HAP-1 (cell line): ENCODE measurements at regions not wholly inside any gene's neighbourhood (a gene's known extent, or its start where the extent isn't known, plus 50 kb on each side); places are given as distances from the start of the nearest gene placed in this dataset.
"Not testable (repeated sequence)": the region's sequence is repeated elsewhere in the genome, so short reads cannot be mapped to it uniquely, and the experiment has no call there.

Experiments
- DNase-seq, 2 experiments: peaks; one replicate each; pipeline ENCODE4 v3.0.0-alpha.2; 2016 to 2020; ENCODE audit warnings: low spot score in 2 of 2
- H3K27me3 ChIP-seq: fragments of 250-450 bp; sonication (Bioruptor Pico); 2 replicates; pipeline ENCODE4 v1.5.1; 2020; ENCODE audit warnings: low read depth, mild to moderate bottlenecking, moderate library complexity
- H3K36me3 ChIP-seq: fragments of 250-450 bp; sonication (Bioruptor Pico); replicated peaks from 2 replicates; pipeline ENCODE4 v1.5.1; 2020; ENCODE audit warnings: mild to moderate bottlenecking
- H3K4me1 ChIP-seq: fragments of 250-450 bp; sonication (Bioruptor Pico); 2 replicates; pipeline ENCODE4 v1.5.1; 2020; ENCODE audit warnings: mild to moderate bottlenecking
- H3K4me3 ChIP-seq: fragments of 250-450 bp; sonication (Bioruptor Pico); 2 replicates; pipeline ENCODE4 v1.5.1; 2020; ENCODE audit warnings: mild to moderate bottlenecking, moderate library complexity
- H3K9me3 ChIP-seq: fragments of 250-450 bp; sonication (Bioruptor Pico); 2 replicates; pipeline ENCODE4 v1.5.1; 2020; ENCODE audit warnings: mild to moderate bottlenecking, moderate library complexity
- in situ Hi-C: fragments of 300-500 bp; cut with MboI; formaldehyde crosslinking; loops from 3 replicates; pipeline ENCODE4 v1.14.3; 2020; ENCODE audit warnings: low sequenced_read_pairs, inconsistent platforms, mixed read lengths

GRCh38 chrX:1111601-1112300, 100.7 kb downstream of the CRLF2 start:
- in situ Hi-C loops: no loop called here
- Histone ChIP-seq H3K27me3 (no peaks in the 10 kb centered on the region), H3K4me1 (no peaks in the 10 kb centered on the region), H3K36me3 (no peaks in the 10 kb centered on the region), H3K9me3 (no peaks in the 10 kb centered on the region), H3K4me3 (no peak overlapping the region)
- no peak for DNase-seq

DNA sequence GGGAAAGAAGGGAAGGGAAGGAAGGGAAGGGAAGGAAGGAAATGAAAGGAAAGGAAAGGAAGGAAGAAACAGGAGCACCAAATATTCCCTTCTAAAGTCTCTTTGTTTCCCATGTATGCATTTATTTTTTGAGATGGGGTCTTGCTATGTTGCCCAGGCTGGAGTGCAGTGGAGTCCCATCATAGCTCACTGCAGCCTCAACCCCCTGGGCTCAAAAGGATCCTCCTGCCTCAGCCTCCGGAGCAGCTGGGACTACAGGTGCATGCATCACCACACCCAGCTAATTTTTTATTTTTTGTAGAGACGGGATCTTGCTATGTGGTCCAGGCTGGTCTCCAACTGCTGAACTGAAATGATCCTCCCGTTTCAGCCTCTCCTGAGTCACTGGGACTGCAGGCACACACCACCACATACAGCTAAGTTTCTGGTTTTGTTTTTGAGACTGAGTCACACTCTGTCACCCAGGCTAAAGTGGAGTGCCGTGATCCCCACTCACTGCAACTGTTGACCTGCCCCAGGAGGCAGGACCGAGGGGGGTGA, 102.8 kb downstream of the CRLF2 start:
- DNase-seq: no peak
- no peaks in the 10 kb centered on the region for H3K4me1 ChIP-seq
- H3K4me3 ChIP-seq: no peak overlapping the region
- H3K27me3 ChIP-seq: no peaks in the 10 kb centered on the region
- no peaks in the 10 kb centered on the region for H3K9me3 ChIP-seq
- H3K36me3 ChIP-seq: no peaks in the 10 kb centered on the region
- in situ Hi-C loops: no loop called here

- no peak for DNase-seq
- Histone ChIP-seq H3K27me3 (no peaks in the 10 kb centered on the region), H3K9me3 (no peaks in the 10 kb centered on the region), H3K4me3 (no peak overlapping the region), H3K36me3 (no peaks in the 10 kb centered on the region), H3K4me1 (no peaks in the 10 kb centered on the region)
- in situ Hi-C loops: no loop called here
Measured at GRCh38 chrX:1108501-1109445, 103.7 kb downstream of the CRLF2 start.

- no peak for DNase-seq
- no peaks in the 10 kb centered on the region for H3K36me3 ChIP-seq
- no peak overlapping the region for H3K4me3 ChIP-seq
- H3K4me1 ChIP-seq: no peaks in the 10 kb centered on the region
- no peaks in the 10 kb centered on the region for H3K9me3 ChIP-seq
- in situ Hi-C loops: no loop called here
- H3K27me3 ChIP-seq: no peaks in the 10 kb centered on the region
Measured at GRCh38 chrX:1106478-1107210, 105.8 kb downstream of the CRLF2 start.

DNA sequence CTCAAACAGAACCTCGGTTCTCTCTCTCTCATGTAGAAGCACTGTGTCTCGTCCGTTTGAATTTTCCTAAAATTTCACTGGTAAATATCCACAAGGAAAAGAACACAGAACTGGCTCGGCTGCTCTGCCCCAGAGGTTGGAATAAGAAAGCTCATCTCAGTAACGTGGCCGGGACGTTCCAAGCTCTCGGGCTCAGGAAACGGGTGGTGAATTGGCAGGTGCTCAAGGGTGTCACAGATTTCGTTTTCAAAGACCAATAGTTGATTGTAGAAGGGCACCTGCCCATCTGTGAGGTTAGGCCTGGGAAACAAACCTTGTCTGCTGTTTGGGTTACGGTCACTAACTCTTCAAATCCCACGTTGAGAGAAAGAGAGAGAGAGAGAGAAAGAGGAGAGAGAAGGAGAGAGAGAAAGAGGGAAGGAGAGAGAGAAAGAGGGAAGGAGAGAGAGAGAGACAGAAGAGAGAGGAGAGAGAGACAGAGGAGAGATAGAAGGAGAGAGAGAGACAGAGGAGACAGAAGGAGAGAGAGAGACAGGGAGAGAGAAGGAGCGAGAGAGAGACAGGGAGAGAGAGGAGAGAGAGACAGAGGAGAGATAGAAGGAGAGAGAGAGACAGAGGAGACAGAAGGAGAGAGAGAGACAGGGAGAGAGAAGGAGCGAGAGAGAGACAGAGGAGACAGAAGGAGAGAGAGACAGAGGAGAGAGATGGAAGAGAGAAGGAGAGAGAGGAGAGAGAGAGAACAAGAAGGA, 106.6 kb downstream of the CRLF2 start:
- no peaks in the 10 kb centered on the region for H3K27me3 ChIP-seq
- no peak overlapping the region for H3K4me3 ChIP-seq
- no peaks in the 10 kb centered on the region for H3K4me1 ChIP-seq
- no peak for DNase-seq
- no peaks in the 10 kb centered on the region for H3K36me3 ChIP-seq
- in situ Hi-C loops: no loop called here
- H3K9me3 ChIP-seq: no peaks in the 10 kb centered on the region

- H3K27me3 ChIP-seq, DNase-seq: not testable (repeated sequence)
Measured at GRCh38 chrX:1105031-1105430, 107.4 kb downstream of the CRLF2 start.

GRCh38 chrX:1103360-1103759, 109.1 kb downstream of the CRLF2 start:
- Histone ChIP-seq H3K4me3 (no peak overlapping the region), H3K27me3 (no peaks in the 10 kb centered on the region), H3K9me3 (no peaks in the 10 kb centered on the region), H3K36me3 (no peaks in the 10 kb centered on the region), H3K4me1 (no peaks in the 10 kb centered on the region)
- no peak for DNase-seq
- in situ Hi-C loops: no loop called here

More at GRCh38 chrX:1105031-1105430, 107.4 kb downstream of the CRLF2 start:
- in situ Hi-C loops, H3K9me3 ChIP-seq, H3K4me1 ChIP-seq, H3K4me3 ChIP-seq, H3K36me3 ChIP-seq: not testable (repeated sequence)

DNA sequence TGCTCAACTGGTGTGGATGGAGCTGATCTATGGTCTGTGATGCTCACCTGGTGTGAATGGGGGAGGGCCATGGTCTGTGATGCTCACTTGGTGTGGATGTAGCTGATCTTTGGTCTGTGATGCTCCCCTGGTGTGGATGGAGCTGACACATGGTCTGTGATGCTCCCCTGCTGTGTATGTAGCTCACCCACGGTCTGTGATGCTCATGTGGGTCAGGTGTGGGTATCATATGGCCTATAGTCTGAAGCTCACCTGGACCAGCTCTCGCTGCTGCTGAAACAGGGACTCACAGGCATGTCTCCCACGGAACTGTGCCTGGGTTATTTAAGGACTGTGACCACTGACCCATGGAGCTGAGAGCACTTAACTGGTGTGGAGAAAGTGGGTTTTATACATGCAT, 109.7 kb downstream of the CRLF2 start:
- H3K36me3 ChIP-seq: no peaks in the 10 kb centered on the region
- H3K4me3 ChIP-seq: no peak overlapping the region
- no peaks in the 10 kb centered on the region for H3K9me3 ChIP-seq
- in situ Hi-C loops: no loop called here
- H3K27me3 ChIP-seq: no peaks in the 10 kb centered on the region
- no peak for DNase-seq
- H3K4me1 ChIP-seq: no peaks in the 10 kb centered on the region

GRCh38 chrX:1102221-1102620, 110.2 kb downstream of the CRLF2 start:
- H3K4me3 ChIP-seq, H3K9me3 ChIP-seq, in situ Hi-C loops, DNase-seq, H3K4me1 ChIP-seq, H3K27me3 ChIP-seq, H3K36me3 ChIP-seq: not testable (repeated sequence)

DNA sequence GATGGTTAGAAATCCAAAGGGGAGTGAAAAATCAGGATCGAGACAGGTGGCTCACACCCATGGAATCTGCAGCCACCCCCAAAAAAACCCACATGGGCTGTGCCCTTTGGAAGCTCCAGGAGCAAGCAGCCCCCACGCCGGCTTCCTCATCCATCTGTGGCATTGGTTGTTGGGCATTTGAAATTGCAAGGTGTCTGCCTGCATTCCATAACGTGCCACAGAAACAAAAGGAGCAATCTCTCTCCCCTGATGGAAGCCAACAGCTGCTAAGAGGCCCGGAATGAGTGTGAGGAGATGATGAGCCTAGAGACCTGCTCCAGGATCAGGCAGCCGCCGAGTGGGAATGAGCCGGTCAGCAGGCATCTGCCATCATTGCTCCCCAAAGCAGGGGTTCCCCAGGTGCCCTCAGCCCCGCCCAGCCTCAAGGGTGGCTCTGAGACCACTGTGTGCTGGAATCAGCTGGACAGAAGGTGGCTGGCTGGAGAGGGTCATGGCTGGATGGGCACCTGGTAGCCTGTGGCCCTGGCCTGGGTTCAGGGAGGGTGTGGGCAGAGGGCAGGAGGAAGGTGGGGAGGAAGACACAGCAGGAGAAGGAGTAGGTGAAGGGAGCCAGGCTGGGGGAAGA, 113.2 kb downstream of the CRLF2 start:
- in situ Hi-C loops: no loop called here
- no peak overlapping the region for H3K4me3 ChIP-seq
- H3K27me3 ChIP-seq: no peaks in the 10 kb centered on the region
- no peaks in the 10 kb centered on the region for H3K9me3 ChIP-seq
- H3K4me1 ChIP-seq: no peaks in the 10 kb centered on the region
- DNase-seq: no peak
- H3K36me3 ChIP-seq: no peaks in the 10 kb centered on the region

DNA sequence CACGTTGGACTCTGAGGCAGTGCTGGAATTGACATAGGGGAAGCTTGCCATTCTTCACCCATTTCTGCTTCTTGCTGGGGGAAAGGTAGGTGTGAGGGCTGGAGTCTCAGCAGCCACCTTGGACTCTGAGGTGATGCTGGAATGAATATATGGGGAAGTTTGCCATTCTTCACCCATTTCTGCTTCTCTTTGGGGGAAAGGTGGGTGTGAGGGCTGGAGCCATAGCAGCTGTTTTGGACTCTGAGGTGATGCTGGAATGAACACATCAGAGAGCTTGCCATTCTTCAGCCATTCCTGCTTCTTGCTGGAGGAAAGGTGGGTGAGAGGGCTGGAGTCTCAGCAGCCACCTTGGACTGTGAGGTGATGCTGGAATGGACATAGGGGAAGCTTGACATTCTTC, 115.1 kb downstream of the CRLF2 start:
- Histone ChIP-seq H3K9me3 (no peaks in the 10 kb centered on the region), H3K4me1 (no peaks in the 10 kb centered on the region), H3K36me3 (no peaks in the 10 kb centered on the region), H3K27me3 (no peaks in the 10 kb centered on the region), H3K4me3 (no peak overlapping the region)
- in situ Hi-C loops: no loop called here
- no peak for DNase-seq

DNA sequence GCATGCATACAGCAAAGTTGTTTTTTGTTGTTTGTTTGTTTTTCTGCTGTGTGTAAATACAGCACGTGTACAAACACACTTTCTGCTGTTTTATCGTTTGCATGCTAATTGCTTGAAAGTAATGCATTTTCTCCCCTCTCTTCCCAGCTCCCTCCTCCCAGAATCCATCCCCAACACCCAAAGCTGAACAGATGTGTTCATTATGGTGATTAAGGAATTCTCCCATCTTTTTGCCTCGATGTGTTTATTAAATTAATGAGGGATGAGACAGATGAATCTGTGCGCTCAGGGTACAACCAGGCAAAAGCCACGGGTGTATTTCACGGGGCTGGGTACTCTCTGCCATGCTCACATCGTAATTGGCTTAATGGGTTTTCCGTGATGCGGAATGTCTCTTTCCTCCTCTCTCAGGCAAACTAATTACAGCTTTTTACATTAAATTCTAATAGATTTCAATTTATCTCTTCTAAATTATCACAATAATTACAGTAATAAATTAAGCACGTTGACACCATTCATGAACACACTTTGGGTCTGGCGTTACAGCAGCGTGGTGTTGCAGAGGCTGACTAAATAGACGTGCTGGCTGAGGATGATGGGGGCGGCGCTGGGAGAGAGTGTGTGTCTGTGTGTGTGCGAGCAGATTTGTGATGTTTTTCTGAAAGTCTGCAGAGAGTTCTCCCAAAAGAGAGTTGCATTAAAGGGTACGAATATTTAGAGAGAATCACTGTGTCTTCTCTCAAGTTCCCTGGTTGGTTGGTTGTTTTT, 117.7 kb downstream of the CRLF2 start:
- no peak for DNase-seq
- Histone ChIP-seq H3K4me1 (no peaks in the 10 kb centered on the region), H3K36me3 (no peaks in the 10 kb centered on the region), H3K27me3 (no peaks in the 10 kb centered on the region), H3K4me3 (no peak overlapping the region), H3K9me3 (no peaks in the 10 kb centered on the region)
- in situ Hi-C loops: no loop called here
